HG02763 (cell line): ENCODE measurements at regions not wholly inside any gene's neighbourhood (a gene's known extent, or its start where the extent isn't known, plus 50 kb on each side); places are given as distances from the start of the nearest gene placed in this dataset.

Source experiments
- ATAC-seq: cut with Tn5 transposase; IDR thresholded peaks from one replicate; pipeline ENCODE4 v1.9.1; 2021; ENCODE audit warnings: mild to moderate bottlenecking, moderate library complexity; ENCODE audit not compliant: unreplicated experiment

- no peak for ATAC-seq
Observed at GRCh38 chr5:2196989-2197619, 314.4 kb upstream of the IRX4 start.

GRCh38 chr5:2196416-2196815 lies 313.7 kb upstream of the IRX4 start:
- no peak for ATAC-seq

GRCh38 chr5:2194949-2195348 lies 312.2 kb upstream of the IRX4 start:
- no peak for ATAC-seq

- no peak for ATAC-seq
Observed at GRCh38 chr5:2194236-2194555, 311.5 kb upstream of the IRX4 start.

- ATAC-seq, result no peak
Observed at GRCh38 chr5:2193542-2194235, 311.0 kb upstream of the IRX4 start.

- ATAC-seq, result no peak
Observed at GRCh38 chr5:2193142-2193541, 310.4 kb upstream of the IRX4 start.

- ATAC-seq, result no peak
Observed at GRCh38 chr5:2192496-2192895, 309.8 kb upstream of the IRX4 start.

- ATAC-seq, result no peak
Observed at GRCh38 chr5:2191972-2192371, 309.2 kb upstream of the IRX4 start.

GRCh38 chr5:2190549-2190948 lies 307.8 kb upstream of the IRX4 start:
- no peak for ATAC-seq

GRCh38 chr5:2188661-2189060 lies 305.9 kb upstream of the IRX4 start:
- no peak for ATAC-seq

- ATAC-seq, result no peak
Observed at GRCh38 chr5:2188137-2188536, 305.4 kb upstream of the IRX4 start.

- no peak for ATAC-seq
Observed at GRCh38 chr5:2187687-2188086, 305.0 kb upstream of the IRX4 start.

- ATAC-seq, result no peak
Observed at GRCh38 chr5:2187156-2187555, 304.4 kb upstream of the IRX4 start.

- no peak for ATAC-seq
Observed at GRCh38 chr5:2186472-2187015, 303.8 kb upstream of the IRX4 start.

- ATAC-seq, result no peak
Observed at GRCh38 chr5:2185646-2186471, 303.1 kb upstream of the IRX4 start.

GRCh38 chr5:2184563-2185540 lies 302.1 kb upstream of the IRX4 start:
- no peak for ATAC-seq

- no peak for ATAC-seq
Observed at GRCh38 chr5:2184026-2184366, 301.3 kb upstream of the IRX4 start.

- no peak for ATAC-seq
Observed at GRCh38 chr5:2183154-2184025, 300.7 kb upstream of the IRX4 start.

- no peak for ATAC-seq
Observed at GRCh38 chr5:2182020-2182419, 299.3 kb upstream of the IRX4 start.

- ATAC-seq, result no peak
Observed at GRCh38 chr5:2181557-2181956, 298.8 kb upstream of the IRX4 start.
